ENCODE measurements at regions not wholly inside any gene's neighbourhood (a gene's known extent, or its start where the extent isn't known, plus 50 kb on each side); places are given as distances from the start of the nearest gene placed in this dataset.

GRCh38 chr18:76752400-76752799 lies 70.0 kb upstream of the ZNF236 start:
- TF ChIP-seq POLR2AphosphoS5 (IDR thresholded peaks at IDR 0.05), result no peak
- no peak for TF ChIP-seq POLR2A (IDR thresholded peaks at IDR 0.05; ENCODE audit: low read depth)
- no peak for TF ChIP-seq EP300 (IDR thresholded peaks at IDR 0.05)
- no peak for TF ChIP-seq CTCF (IDR thresholded peaks at IDR 0.05)
- WGBS, result 87% methylated on average over 4 of the region's 4 CpGs
- intact Hi-C loops (cut with DNase I), result no loop called here
- H3K27ac ChIP-seq (replicated peaks in 1 of 4), result no peak overlapping the region
- peak; percentile 24 for DNase-seq (ENCODE audit: extremely low spot score)
- H3K27me3 ChIP-seq, result no peaks in the 10 kb centered on the region
- peaks cover 0 to 23% (median 11%) of the 10 kb centered on the region in 4 donors for H3K9me3 ChIP-seq
- H3K36me3 ChIP-seq, result no peaks in the 10 kb centered on the region
- no peak overlapping the region for H3K4me3 ChIP-seq
- peaks cover 0 to 9% (median 3%) of the 10 kb centered on the region in 4 donors for H3K4me1 ChIP-seq

- no peaks in the 10 kb centered on the region for H3K27me3 ChIP-seq
- peaks cover 0 to 23% (median 11%) of the 10 kb centered on the region in 4 donors for H3K9me3 ChIP-seq
- 82% methylated on average over 5 of the region's 5 CpGs for WGBS
- H3K4me3 ChIP-seq, result no peak overlapping the region
- no peaks in the 10 kb centered on the region for H3K4me1 ChIP-seq
- intact Hi-C loops (cut with DNase I), result no loop called here
- peak; percentile 64 for DNase-seq (ENCODE audit: extremely low spot score)
- TF ChIP-seq CTCF (IDR thresholded peaks at IDR 0.05), result no peak
- TF ChIP-seq EP300 (IDR thresholded peaks at IDR 0.05), result no peak
- TF ChIP-seq POLR2AphosphoS5 (IDR thresholded peaks at IDR 0.05), result no peak
- no peak for TF ChIP-seq POLR2A (IDR thresholded peaks at IDR 0.05; ENCODE audit: low read depth)
- H3K27ac ChIP-seq (replicated peaks in 1 of 4), result no peak overlapping the region
- H3K36me3 ChIP-seq, result no peaks in the 10 kb centered on the region
These were observed 71.2 kb upstream of the ZNF236 start for GRCh38 chr18:76750917-76751890.

GRCh38 chr18:76750269-76750668 lies 72.1 kb upstream of the ZNF236 start:
- TF ChIP-seq POLR2A (IDR thresholded peaks at IDR 0.05; ENCODE audit: low read depth) (no peak), POLR2AphosphoS5 (IDR thresholded peaks at IDR 0.05) (no peak), CTCF (IDR thresholded peaks at IDR 0.05) (no peak), EP300 (IDR thresholded peaks at IDR 0.05) (no peak)
- H3K4me1 ChIP-seq, result no peaks in the 10 kb centered on the region
- H3K27me3 ChIP-seq, result no peaks in the 10 kb centered on the region
- H3K36me3 ChIP-seq, result no peaks in the 10 kb centered on the region
- DNase-seq (ENCODE audit: extremely low spot score), result no peak
- no peak overlapping the region for H3K27ac ChIP-seq (replicated peaks in 1 of 4)
- intact Hi-C loops (cut with DNase I), result no loop called here
- H3K9me3 ChIP-seq, result peaks cover 0 to 23% (median 11%) of the 10 kb centered on the region in 4 donors
- H3K4me3 ChIP-seq, result no peak overlapping the region

- Histone ChIP-seq H3K27ac (replicated peaks in 1 of 4) (no peak overlapping the region), H3K4me1 (no peaks in the 10 kb centered on the region), H3K9me3 (peaks cover 0 to 23% (median 11%) of the 10 kb centered on the region in 4 donors), H3K27me3 (no peaks in the 10 kb centered on the region), H3K4me3 (no peak overlapping the region), H3K36me3 (no peaks in the 10 kb centered on the region)
- no peak for TF ChIP-seq EP300 (IDR thresholded peaks at IDR 0.05)
- TF ChIP-seq POLR2AphosphoS5 (IDR thresholded peaks at IDR 0.05), result no peak
- TF ChIP-seq CTCF (IDR thresholded peaks at IDR 0.05), result no peak
- TF ChIP-seq POLR2A (IDR thresholded peaks at IDR 0.05; ENCODE audit: low read depth), result no peak
- peak; percentile 14 for DNase-seq (ENCODE audit: extremely low spot score)
- intact Hi-C loops (cut with DNase I), result no loop called here
- 94% methylated on average over 1 of the region's 1 CpG for WGBS
These were observed 74.7 kb upstream of the ZNF236 start for GRCh38 chr18:76747676-76748075.
